MM.1S (cell line): ENCODE measurements at regions not wholly inside any gene's neighbourhood (a gene's known extent, or its start where the extent isn't known, plus 50 kb on each side); places are given as distances from the start of the nearest gene placed in this dataset.

Experiments
- CTCF ChIP-seq: fragments of 300-600 bp; sonication (generic); IDR thresholded peaks from 2 replicates; pipeline ENCODE4 v1.5.1; 2016; ENCODE audit warnings: antibody characterized with exemption, low read length, mixed read lengths
- EZH2 ChIP-seq: fragments of 300-600 bp; sonication (generic); optimal IDR thresholded peaks from 2 replicates; pipeline ENCODE3; 2017; ENCODE audit warnings: low read depth, mild to moderate bottlenecking, antibody characterized with exemption, low read length, mixed read lengths
- EZH2phosphoT487 ChIP-seq: fragments of 300-600 bp; sonication (generic); IDR thresholded peaks from 2 replicates; pipeline ENCODE4 v1.6.1; 2018; ENCODE audit warnings: antibody characterized with exemption, low read length

DNA sequence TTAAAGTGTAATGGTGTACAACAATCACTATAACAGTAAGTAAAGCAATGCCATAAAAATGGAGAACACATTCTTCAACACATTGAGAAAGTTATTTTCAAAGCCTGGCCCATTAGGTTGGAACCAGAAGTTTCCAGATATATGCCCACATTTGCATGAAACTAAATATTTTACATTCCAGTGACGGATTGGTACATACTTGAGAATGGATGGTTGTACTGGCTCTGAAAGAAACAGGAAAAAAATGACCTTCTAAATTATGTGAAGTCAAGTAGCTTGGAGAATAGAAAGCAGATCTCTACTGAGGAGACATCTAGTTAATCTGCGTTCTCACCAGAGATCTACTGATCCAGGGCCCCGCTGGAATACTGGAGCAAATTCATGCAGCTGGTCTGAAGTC, 1037.0 kb downstream of the NR2F1-AS1 start:
- no peak for TF ChIP-seq CTCF
- no peak for TF ChIP-seq EZH2
- no peak for TF ChIP-seq EZH2phosphoT487
